UCSD-AML1 (cell line): ENCODE measurements at regions not wholly inside any gene's neighbourhood (a gene's known extent, or its start where the extent isn't known, plus 50 kb on each side); places are given as distances from the start of the nearest gene placed in this dataset.

Experiments used
- DNase-seq: peaks from one replicate; lab custom pipeline; 2025; ENCODE audit not compliant: unreplicated experiment; lab: John Stamatoyannopoulos, UW

DNA sequence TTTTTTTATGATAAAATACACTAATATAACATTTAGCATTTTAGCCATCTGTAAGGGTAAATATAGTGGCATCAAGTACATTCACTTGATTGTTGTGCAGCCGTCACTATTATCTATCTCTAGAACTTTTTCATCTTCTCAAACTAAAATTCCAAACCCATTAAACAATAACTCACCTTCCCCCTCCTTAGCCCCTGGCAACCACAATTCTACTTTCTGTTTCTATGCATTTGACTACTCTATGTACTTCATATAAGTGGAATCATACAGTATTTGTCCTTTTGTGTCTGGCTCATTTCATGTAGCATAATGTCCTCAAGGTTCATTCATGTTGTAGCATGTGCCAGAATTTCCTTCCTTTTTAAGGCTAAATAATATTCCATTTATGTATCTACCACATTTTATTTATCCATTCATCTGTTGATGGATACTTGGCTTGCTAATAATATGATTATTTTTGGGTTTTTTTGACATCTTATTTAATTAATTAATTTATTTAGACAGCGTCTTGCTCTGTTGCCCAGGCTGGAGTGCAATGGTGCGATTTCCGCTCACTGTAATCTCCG lies 69.6 kb upstream of the MACF1 start:
- no peak for DNase-seq

DNA sequence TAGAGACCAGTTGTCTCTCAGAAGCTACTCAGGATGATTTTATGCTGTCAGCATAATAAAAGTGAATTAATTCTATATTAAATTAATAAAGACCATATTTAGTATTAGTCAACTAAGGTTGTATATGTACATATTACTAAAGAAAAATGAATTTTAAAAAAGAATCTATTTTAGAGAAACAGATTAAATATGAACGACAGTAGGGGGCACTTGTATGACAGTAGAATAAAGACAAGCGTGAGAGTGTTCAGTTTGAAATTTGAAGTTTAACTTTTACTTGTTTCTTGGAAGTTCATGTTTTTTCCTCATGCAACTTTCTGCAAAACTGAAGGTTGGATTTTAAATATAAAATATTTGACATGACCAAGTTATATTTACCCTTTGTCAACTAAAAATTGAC lies 67.9 kb upstream of the MACF1 start:
- no peak for DNase-seq

DNA sequence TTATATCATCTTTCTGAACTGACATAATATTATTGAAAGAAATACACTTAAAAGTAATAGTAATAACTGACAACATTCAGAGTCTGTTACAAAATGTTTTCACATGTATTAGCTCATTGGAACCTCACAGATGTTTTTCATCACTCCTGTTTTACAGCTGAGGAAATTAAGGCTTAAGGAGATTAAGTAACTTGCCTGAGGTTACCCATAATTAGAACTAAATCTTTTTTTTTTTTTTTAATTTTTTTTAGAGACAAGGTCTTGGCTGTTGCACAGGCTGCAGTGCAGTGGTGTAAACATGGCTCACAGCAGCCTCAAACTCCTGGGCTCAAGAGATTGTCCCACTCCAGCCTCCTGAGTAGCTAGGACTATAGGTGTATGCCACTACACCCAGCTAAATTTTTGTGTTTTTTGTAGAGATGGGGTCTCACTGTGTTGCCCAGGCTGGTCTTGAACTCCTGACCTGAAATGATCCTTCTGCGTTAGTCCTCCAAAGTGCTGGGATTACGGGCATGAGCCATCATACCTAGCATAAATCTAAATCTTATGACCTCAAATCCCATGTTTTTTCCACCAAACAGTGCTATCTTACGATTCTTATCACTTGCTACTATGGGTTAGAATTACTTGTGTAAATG lies 64.7 kb upstream of the MACF1 start:
- DNase-seq, result no peak

DNA sequence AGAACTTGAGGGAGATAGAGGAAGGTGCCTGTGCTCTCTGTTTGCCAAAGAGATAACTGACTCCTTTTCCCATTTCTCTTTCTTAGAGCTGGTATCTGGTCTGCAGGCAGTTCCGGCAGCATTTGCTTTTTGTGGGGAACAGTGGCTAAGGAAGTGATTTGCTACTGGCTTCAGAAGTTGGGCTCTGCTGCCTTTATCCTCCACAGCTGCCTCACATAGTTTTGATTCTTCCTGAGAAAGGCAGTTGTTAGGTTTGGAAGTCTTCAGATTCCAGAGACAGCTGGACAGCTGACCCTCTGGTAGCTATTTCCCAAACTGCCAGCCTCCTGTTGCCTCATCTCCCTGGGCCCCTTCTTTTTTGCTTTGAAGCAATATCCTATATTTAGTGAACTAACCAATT lies 62.6 kb upstream of the MACF1 start:
- DNase-seq, result no peak

DNA sequence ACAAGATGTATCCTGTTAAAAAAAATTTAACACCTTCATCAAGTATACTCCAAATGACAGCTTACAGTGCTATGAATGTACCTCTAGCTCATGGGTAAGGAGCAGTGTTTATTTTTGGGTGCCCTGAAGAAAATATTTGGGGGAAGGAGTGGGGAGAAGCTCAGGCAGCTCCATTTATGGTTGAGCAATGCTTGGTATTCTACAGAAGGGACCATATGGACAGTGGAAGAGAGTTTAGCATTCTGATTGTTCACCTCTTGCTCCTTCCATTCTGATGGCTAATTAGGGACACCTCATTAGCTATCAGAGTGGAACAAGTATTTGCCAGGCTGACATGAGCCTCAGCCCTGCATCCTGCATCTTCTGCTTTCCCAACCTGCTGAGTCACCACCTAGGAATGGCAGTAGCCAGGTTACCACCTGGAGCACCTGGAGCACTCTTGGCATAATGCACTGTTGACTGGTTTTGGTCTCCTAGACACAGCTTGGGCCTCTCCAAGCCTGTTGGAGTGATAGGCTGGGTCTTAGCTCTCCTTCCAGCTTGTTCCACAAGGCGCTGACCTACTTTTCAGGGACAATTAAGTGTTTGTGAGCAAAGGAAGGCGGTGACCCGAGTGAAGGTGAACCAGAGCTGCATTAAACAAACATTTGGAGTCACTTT lies 62.0 kb upstream of the MACF1 start:
- DNase-seq, result no peak

DNA sequence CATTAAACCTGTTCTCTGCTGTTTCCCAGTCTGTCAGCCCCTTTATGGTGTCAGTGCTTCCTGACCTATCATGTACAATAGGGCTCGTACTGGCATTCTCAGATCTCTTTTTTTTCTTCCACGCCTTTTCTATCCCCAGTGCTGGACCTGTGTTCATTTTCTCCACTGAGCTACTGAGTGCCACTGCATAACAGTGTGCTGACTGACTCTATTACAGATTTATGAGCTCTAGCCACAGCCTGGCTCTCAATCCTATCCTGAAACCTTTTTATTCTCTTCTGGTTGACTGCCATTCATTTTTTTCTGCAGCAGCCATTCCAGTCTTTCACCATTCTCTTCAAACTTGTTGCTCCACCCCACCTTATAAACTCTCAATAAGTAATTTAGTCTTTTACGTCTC lies 59.6 kb upstream of the MACF1 start:
- DNase-seq, result no peak

DNA sequence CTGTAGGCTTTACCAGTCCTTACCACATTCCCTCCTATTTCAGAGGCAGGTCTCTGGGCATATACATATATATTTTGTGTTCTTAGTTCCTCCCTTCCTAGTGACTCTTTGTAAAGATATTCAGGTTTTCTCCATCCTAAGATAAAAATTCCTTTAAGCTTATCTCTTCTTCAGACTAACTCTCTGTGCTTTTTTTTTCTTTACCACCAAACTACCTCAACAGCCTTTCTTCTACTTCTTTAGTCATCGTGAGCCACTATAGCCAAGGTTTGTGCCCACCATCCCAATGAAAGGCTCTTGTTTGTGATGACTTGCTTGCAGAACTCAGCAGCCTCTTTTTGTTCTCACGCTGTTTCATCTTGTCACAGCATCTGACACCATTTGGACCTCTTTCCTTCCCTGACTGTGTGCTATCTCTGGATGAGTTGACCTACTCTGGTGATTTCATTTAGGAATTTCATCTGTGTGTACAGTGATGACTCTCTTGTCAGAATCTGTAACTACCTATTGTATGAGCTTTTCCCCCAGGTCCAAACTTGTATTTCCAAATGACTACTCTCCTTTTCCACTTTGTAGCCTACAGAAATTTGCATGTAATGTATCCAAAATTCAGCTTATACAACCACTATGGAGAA lies 59.0 kb upstream of the MACF1 start:
- DNase-seq, result no peak

DNA sequence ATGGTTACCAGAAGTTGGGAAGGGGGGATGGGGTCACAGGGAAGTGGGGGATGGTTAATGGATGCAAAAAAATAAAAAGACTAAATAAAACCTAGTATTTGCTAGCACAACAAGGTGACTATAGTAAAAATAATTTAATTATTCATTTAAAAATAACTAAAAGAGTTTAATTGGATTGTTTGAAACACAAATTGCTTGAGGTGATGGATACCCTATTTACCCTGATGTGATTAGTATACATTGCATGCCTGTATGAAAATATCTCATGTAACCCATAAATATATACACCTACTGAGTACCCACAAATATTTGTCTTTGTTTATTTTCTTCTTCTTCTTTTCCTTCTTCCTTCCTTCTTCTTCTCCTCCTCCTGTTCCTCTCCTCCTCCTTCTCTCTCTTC lies 57.8 kb upstream of the MACF1 start:
- DNase-seq, result no peak

DNA sequence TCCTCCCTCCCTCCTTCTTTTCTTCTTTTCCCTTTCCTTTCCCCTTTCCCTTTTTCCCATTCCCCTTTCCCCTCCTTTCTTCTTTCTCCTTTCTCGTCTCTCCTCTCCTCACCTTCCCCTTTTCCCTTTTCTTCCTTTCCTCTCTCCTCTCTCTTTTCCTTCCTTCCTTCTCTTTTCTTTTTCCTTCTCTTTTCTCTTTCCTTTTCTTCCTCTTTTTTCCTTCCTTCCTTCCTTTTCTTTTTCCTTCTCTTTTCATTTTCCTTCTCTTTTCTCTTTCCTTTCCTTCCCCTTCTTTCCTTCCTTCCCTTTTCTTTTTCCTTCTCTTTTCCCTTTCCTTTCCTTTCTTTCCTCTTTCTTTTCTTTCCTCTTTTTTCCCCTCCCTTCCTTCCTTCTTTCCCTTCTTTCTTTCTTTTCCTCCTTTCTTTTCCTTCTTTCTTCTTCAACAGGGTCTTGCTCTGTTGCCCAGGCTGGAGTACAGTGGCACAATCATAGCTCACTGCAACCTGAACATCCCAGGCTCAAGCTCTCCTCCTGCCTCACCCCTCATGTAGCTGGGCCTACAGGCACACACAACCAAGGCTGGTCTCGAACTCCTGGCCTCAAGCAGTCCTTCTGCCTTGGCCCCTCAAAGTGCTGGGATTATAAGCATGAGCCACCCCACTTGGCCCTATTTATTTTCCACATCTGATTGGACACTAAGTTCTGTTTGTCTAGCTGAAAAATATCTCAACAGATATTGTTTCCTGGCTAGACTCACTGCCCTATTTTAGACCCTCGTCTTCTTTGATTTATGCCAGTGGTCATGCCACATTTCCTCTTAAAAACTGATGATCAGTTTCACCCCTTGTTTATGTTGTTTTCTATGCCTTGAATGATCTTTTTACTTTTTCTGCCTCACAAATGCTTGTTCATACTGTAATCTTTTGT lies 57.1 kb upstream of the MACF1 start:
- DNase-seq, result no peak

DNA sequence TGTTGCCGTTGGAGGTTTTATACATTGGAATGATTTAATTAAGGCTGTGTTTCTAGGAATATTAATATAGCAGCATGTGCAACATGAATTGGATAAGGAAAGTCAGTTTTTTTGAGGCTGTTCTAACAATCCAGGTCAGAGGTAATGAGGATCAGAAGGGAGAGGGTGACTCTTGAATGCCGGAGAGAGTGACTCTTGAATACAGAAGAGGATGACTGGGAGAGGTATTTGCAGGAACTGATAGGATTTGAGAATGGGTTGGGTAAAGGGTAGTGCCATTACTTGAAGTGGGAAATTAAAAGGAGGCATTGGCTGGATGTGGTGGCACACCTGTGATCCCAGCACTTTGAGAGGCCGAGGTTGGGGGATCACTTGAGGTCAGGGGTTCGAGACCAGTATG lies 55.6 kb upstream of the MACF1 start:
- DNase-seq, result no peak

DNA sequence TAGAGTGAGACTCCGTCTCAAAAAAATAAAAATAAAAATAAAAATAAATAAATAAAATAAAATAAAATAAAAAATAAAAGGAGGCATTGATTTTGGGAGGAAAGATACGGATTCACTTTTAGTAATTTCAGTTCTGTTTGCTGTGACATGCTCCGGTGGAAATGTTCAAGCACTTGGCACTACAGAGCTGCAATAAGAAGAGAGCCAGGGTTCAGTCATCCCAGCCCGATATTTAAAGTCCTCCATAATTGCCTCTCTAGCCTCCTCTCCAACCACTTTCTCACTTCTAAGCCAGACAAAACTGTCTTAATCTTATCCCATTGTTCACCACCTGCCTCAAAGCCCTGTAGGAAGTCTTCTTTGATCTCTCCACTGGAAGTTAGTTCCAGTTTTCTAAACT lies 55.0 kb upstream of the MACF1 start:
- DNase-seq, result no peak

DNA sequence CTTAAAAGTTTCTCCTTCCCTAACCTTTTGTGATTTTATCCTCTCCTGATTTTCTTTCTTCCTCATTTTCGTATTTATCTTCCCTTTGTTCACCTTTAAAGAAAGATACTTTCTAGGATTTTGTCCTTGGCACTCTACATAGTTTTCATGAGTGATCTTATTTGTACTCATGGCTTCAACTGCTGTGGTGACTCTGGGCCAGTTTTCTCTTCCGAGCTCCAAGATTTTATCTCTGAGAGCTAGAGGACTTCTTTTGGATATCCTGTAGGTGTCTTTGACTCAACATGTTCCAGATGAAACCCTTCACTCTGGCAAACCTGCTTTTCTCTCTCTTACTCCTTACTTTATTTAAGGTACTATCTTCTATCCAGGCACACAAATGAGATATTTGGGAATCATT lies 53.7 kb upstream of the MACF1 start:
- DNase-seq, result no peak

DNA sequence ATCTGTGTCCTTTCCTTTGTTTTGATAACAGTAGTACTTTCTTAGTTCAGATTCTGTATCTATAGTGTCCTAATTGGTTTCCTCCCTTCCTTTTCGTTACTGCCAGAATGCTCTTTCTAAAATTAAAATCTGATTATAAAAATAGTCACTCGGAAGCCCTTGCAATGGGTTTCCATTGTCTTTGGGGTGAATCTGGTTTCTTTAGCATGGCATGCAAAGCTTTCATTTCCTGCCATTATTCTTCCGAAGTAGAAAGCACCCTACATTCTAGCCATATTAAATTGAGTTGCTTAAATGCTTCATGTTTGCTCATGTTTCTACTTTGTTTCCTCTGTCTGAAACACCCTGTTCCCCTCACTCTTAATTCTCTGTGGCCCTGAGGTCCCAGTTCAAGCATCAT lies 53.2 kb upstream of the MACF1 start:
- DNase-seq, result no peak

DNA sequence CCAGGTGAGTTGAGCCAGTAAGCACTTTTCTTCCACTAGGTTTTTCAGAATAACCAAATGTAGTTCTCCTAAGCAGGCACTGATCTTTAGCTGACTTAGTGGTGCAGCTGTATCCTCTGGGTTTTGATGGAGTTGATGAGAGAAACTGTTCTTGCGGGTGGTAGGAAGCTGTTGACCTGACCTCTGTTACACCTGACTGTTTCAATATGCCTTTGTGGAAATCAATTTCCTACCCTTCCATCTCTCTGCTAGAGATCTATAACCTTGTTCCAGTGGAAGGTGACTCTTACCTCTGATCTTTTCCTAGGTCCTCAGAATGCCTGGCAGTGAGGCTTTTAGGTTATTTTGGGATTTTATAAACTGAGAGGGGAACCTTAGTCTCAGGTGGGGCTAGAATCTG lies 51.6 kb upstream of the MACF1 start:
- no peak for DNase-seq

DNA sequence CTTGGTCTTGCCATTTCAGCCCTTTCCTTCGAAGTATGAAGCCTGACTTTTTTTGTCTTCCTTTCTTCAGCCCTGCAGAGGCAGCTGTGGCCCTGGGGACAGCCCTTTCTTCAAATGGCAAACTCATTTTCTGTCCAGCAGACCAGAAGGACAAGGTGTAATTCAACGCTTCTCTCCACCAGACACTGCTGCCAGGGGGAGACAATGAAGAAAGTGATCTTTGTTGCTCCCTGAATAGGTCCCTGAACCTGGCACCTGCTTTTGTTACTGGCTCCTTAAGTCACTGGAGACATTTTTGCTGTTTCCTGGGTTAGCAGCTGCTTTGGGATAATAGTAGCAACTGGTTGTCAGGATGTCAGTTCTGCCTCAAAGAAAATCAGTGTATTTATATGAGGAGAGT lies 50.8 kb upstream of the MACF1 start:
- no peak for DNase-seq

DNA sequence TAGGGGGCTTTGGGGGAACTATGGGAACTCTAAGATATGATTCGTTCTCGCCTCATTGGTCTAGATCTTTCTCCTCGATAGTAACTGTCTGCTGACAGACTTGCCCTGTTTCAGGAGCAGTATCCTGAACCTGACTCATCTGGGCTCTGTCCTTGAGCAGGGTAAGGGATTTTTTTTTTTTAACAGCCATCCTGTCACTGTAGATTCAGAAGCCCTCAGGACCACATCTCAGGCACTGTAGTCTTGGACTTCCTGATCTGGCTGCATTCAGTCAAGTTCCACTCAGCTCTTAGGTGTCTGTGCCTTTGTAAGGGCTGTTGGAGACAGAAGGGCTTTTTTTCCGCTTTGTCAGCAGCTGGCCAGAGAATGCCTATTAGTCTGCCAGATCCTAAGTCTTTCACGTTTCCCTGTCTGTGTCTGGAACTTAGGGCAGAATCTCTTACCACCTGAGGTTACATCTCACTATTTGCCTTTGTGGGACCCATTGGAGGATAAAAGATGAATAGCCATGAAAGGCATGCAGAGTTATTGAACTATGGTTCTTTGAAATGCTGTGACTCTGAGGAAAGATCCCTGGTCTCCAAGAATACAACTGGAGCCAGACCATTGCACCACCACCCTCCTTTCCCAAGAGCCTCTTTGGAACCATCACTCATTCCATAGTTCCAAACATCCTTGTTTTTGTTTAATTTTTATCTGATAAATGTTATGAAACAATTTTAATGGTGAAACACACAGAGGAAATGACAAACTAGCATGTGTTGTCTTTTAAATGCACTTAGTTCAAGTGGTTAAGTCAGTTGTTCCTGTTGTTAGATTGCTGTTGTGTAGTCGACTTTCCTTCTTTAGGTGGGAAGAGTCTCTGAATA lies 49.7 kb upstream of the MACF1 start:
- no peak for DNase-seq
